ENCODE measurements at regions not wholly inside any gene's neighbourhood (a gene's known extent, or its start where the extent isn't known, plus 50 kb on each side); places are given as distances from the start of the nearest gene placed in this dataset.

- Histone ChIP-seq H4K91ac (ENCODE audit: insufficient read depth, low read depth, low read length) (no peak overlapping the region), H3K4me1 (ENCODE audit: control insufficient read depth, insufficient read depth, low read length) (no peaks in the 10 kb centered on the region), H3K27me3 (ENCODE audit: control insufficient read depth, insufficient read depth, low read length) (no peaks in the 10 kb centered on the region), H3K9me3 (ENCODE audit: control insufficient read depth, insufficient read depth, low read length) (peaks cover 15% of the 10 kb centered on the region), H2AK9ac (replicated peaks; ENCODE audit: low read depth, low read length, poor library complexity) (no peak overlapping the region), H3K18ac (ENCODE audit: low read depth, low read length) (no peak overlapping the region), H4K5ac (ENCODE audit: low read depth, low read length) (no peak overlapping the region), H2BK15ac (ENCODE audit: low read depth, low read length) (no peak overlapping the region), H2BK5ac (ENCODE audit: low read depth, low read length, poor library complexity, severe bottlenecking) (no peak overlapping the region), H3K79me1 (ENCODE audit: low read depth in 1 of 2, low read length in 2 of 2) (no peaks in the 10 kb centered on the region), H4K8ac (ENCODE audit: low read depth in 2 of 2, low read length in 2 of 2) (no peak overlapping the region), H2AFZ (replicated peaks; ENCODE audit: low read length, poor library complexity) (no peak overlapping the region), H3K4ac (ENCODE audit: low read depth, low read length) (no peak overlapping the region), H4K20me1 (ENCODE audit: insufficient read depth, low read length) (no peaks in the 10 kb centered on the region), H3K9ac (ENCODE audit: low read depth, low read length) (no peak overlapping the region), H3K4me3 (ENCODE audit: insufficient read depth, low read depth, low read length) (no peak overlapping the region), H3K4me2 (ENCODE audit: low read depth, low read length) (no peak overlapping the region), H3K9me1 (ENCODE audit: insufficient read depth, low read length) (no peaks in the 10 kb centered on the region), H3K36me3 (ENCODE audit: control insufficient read depth, insufficient read depth, low read length) (no peaks in the 10 kb centered on the region), H2BK120ac (ENCODE audit: low read depth, low read length) (no peak overlapping the region), H3K56ac (ENCODE audit: extremely low read depth, insufficient read depth, low read length) (no peak overlapping the region), H2AK5ac (ENCODE audit: low read depth, low read length) (no peak overlapping the region), H3K27ac (ENCODE audit: insufficient read depth, low read length) (no peak overlapping the region), H3K23ac (ENCODE audit: low read depth, low read length) (no peak overlapping the region), H2BK20ac (ENCODE audit: low read depth, low read length) (no peak overlapping the region), H3K14ac (replicated peaks; ENCODE audit: low read depth, low read length) (no peak overlapping the region)
- POLR2A ChIA-PET (ENCODE audit: unreplicated experiment), result no interaction called here
- in situ Hi-C loops (cut with MboI; ENCODE audit: low sequenced_read_pairs), result no loop called here
- CTCF ChIA-PET, result no interaction called here
- ATAC-seq (ENCODE audit: low read depth), result no peak
- dilution Hi-C loops (cut with HindIII; ENCODE audit: low sequenced_read_pairs, unreplicated experiment), result no loop called here
- intact Hi-C loops (cut with micrococcal nuclease), result no loop called here
- no peak for DNase-seq
- TF ChIP-seq BHLHE40 (IDR thresholded peaks at IDR 0.05; ENCODE audit: low read depth, low read length) (no peak), NFE2L2 (IDR thresholded peaks at IDR 0.05; ENCODE audit: low read depth, low read length) (no peak), SMC3 (IDR thresholded peaks at IDR 0.05; ENCODE audit: low read depth, low read length) (no peak)
- BruUV-seq (replicated peaks), result no TSS peak
- WGBS, 2 experiments (ENCODE audit: extremely low coverage in 2 of 2, insufficient read length in 1 of 2), result no CpG with 5 or more reads among the region's 6 CpGs
Observed at GRCh38 chr7:51613911-51614357, 297.3 kb upstream of the COBL start.
